Thyroid gland (tissue), 4 donors: ENCODE measurements at regions not wholly inside any gene's neighbourhood (a gene's known extent, or its start where the extent isn't known, plus 50 kb on each side); places are given as distances from the start of the nearest gene placed in this dataset.

Source experiments
- DNase-seq, 2 donors: peaks; one replicate each; pipeline ENCODE4 v3.0.0-alpha.2; 2019
- H3K27ac ChIP-seq, 3 donors: fragments of 200-600 bp; sonication (generic); 1 replicate in 2 of 3; 2 replicates in 1 of 3; pipeline ENCODE4 v1.5.1; 2016 to 2019; ENCODE audit warnings: mild to moderate bottlenecking in 1 of 3, moderate library complexity in 1 of 3
- H3K27me3 ChIP-seq: fragments of 200-600 bp; sonication (generic); one replicate; pipeline ENCODE4 v1.5.1; 2019
- H3K36me3 ChIP-seq, 2 donors: fragments of 200-600 bp; sonication (generic); one replicate each; pipeline ENCODE4 v1.5.1; 2016 to 2019
- H3K4me1 ChIP-seq, 2 donors: fragments of 200-600 bp; sonication (generic); one replicate each; pipeline ENCODE4 v1.5.1; 2017 to 2019
- H3K4me3 ChIP-seq, 3 donors: fragments of 200-600 bp; sonication (generic); replicated peaks in 1 of 3; 1 replicate in 2 of 3; 2 replicates in 1 of 3; pipeline ENCODE4 v1.5.1; 2016; ENCODE audit warnings: mild to moderate bottlenecking in 1 of 3
- H3K9me3 ChIP-seq: fragments of 200-600 bp; sonication (generic); one replicate; pipeline ENCODE4 v1.5.1; 2017
- POLR2A ChIP-seq, 2 donors: fragments of 450-650 bp; IDR thresholded peaks; one replicate each; pipeline ENCODE4 v1.6.1; 2017; ENCODE audit warnings: antibody characterized with exemption in 2 of 2, mild to moderate bottlenecking in 2 of 2, moderate library complexity in 1 of 2
- WGBS, 2 donors: methylation state at CpG; one replicate each; pipeline ENCODE4 v1.1.5; 2017; 5-methylcytosine and 5-hydroxymethylcytosine counted together
- intact Hi-C: fragments of 100-400 bp; cut with DNase I; formaldehyde crosslinking; loops from one replicate; pipeline ENCODE4 v1.15.1; 2023
- TF ChIP-seq, protein P1 (sequence below), 6 experiments: fragments of 200-600 bp in 3 of 6; fragments of 450-650 bp in 3 of 6; sonication (generic) in 3 of 6; IDR thresholded peaks; one replicate each; pipeline ENCODE4 v1.5.1; 2016 to 2019; ENCODE audit warnings: antibody characterized with exemption in 6 of 6, mild to moderate bottlenecking in 2 of 6, inconsistent platforms in 1 of 6, moderate library complexity in 1 of 6

DNA sequence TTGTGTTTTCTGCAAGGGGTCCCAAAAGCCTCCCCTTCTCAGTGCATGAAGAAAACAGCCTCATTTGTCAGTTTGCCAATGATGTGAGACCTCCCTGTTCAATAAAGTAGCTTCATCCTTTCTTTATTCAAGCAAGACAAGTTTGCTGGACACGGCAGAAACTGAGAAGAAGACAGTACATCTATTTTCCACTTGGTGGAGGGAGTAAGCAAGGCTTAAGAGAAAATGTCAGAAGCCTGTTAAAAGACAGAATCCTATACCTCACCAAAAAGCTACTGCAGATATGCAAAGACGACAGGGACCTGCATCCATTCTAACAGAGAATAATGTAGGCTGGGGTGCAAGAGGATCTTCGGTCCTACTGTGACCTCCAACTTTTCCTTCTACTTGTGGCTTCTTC is 506.8 kb upstream of the VRK2 start:
- 68 to 78% methylated on average over 3 of the region's 3 CpGs for WGBS, 2 donors
- Histone ChIP-seq H3K4me1 (no peaks in the 10 kb centered on the region), H3K27me3 (no peaks in the 10 kb centered on the region), H3K27ac (no peak overlapping the region), H3K9me3 (no peaks in the 10 kb centered on the region), H3K4me3 (no peak overlapping the region), H3K36me3 (no peaks in the 10 kb centered on the region)
- intact Hi-C loops, result no loop called here
- DNase-seq, result no peak
- TF ChIP-seq, protein P1, sequence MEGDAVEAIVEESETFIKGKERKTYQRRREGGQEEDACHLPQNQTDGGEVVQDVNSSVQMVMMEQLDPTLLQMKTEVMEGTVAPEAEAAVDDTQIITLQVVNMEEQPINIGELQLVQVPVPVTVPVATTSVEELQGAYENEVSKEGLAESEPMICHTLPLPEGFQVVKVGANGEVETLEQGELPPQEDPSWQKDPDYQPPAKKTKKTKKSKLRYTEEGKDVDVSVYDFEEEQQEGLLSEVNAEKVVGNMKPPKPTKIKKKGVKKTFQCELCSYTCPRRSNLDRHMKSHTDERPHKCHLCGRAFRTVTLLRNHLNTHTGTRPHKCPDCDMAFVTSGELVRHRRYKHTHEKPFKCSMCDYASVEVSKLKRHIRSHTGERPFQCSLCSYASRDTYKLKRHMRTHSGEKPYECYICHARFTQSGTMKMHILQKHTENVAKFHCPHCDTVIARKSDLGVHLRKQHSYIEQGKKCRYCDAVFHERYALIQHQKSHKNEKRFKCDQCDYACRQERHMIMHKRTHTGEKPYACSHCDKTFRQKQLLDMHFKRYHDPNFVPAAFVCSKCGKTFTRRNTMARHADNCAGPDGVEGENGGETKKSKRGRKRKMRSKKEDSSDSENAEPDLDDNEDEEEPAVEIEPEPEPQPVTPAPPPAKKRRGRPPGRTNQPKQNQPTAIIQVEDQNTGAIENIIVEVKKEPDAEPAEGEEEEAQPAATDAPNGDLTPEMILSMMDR (IDR thresholded peaks at IDR 0.05), result no peak
- no peak for TF ChIP-seq POLR2A (IDR thresholded peaks at IDR 0.05)

DNA sequence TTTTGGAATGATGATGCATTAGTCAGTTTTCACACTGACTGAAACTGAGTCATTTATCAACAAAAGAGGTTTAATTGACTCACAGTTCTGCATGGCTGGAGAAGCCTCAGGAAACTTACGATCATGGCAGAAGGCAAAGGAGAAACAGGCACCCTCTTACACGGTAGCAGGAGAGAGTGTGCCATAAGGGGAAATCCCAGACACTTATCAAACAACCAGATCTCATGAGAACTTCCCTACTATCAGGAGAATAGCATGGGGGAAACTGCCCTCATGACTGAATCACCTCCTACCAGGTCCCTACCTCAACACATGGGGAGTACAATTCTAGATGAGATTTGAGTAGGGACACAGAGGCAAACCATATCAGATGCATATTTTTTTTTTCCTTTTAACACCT is 504.5 kb upstream of the VRK2 start:
- Histone ChIP-seq H3K9me3 (no peaks in the 10 kb centered on the region), H3K4me1 (no peaks in the 10 kb centered on the region), H3K27me3 (no peaks in the 10 kb centered on the region), H3K4me3 (no peak overlapping the region), H3K36me3 (no peaks in the 10 kb centered on the region), H3K27ac (no peak overlapping the region)
- intact Hi-C loops, result no loop called here
- DNase-seq, result no peak
- TF ChIP-seq, protein P1 (IDR thresholded peaks at IDR 0.05), result no peak
- no peak for TF ChIP-seq POLR2A (IDR thresholded peaks at IDR 0.05)
- WGBS, 2 donors, result 36 to 47% methylated on average over 2 of the region's 2 CpGs

DNA sequence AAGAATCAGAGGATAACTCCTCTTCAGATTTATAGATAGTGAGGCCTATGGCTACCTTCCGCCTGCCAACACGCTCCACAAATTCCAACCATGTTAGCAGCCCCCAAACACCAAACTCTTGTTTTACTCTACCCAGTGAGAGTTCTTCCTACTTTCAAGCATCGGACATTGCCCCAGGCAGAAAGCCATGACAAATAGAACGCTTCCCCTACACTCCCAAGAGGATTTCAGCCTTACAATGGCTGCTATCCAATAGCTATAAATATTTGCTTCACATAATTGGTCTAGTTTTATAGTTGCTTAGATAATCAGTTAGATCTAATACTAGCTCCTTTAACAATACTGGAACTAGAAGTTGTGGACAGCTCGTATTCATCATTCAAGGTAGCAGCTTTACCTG is 503.4 kb upstream of the VRK2 start:
- Histone ChIP-seq H3K4me1 (no peaks in the 10 kb centered on the region), H3K27ac (no peak overlapping the region), H3K27me3 (no peaks in the 10 kb centered on the region), H3K9me3 (no peaks in the 10 kb centered on the region), H3K36me3 (no peaks in the 10 kb centered on the region), H3K4me3 (no peak overlapping the region)
- 73% methylated on average over 5 of the region's 5 CpGs for WGBS, 2 donors
- intact Hi-C loops, result no loop called here
- no peak for DNase-seq
- no peak for TF ChIP-seq POLR2A (IDR thresholded peaks at IDR 0.05)
- TF ChIP-seq, protein P1 (IDR thresholded peaks at IDR 0.05), result no peak

DNA sequence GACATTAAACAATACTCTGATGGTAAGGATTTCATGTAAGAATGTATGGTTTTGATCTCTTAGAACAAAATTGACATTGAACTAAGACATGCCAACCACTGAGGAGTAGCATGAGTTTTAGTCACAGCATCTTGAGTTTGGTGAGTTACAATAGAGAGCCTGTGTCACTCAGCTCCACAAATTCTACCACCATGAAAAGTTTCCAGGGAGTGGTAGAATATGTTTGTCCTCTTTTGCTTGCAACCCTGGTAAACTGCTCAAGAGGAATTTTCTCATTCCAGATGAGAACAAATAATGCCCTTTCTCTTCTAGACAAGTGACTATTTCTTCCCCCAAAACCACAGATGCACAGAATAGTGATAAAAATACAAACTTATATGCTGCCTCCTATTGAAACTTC is 502.0 kb upstream of the VRK2 start:
- Histone ChIP-seq H3K4me3 (no peak overlapping the region), H3K4me1 (no peaks in the 10 kb centered on the region), H3K36me3 (no peaks in the 10 kb centered on the region), H3K27me3 (no peaks in the 10 kb centered on the region), H3K27ac (no peak overlapping the region), H3K9me3 (no peaks in the 10 kb centered on the region)
- TF ChIP-seq POLR2A (IDR thresholded peaks at IDR 0.05), result no peak
- TF ChIP-seq, protein P1 (IDR thresholded peaks at IDR 0.05), result no peak
- DNase-seq, result no peak
- intact Hi-C loops, result no loop called here

DNA sequence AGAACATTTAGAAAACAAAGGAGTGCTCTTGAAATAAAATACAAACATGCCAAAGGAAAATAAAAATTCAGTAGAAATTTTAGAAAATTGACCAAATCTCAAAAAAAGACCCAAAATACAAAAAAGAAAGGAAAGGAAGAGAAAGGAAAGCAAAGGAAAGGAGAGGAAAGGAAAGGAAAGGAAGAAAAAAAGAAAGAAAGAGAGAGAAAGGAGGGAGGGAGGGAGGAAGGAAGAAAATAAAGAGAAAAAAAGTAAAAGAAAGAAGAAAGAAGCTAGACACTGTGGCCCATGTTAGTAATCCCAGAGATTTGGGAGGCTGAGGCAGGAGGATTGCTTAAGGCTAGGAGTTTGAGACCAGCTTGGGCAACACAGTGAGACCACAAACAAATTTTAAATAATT is 500.1 kb upstream of the VRK2 start:
- H3K27me3 ChIP-seq, result no peaks in the 10 kb centered on the region
- no peaks in the 10 kb centered on the region for H3K4me1 ChIP-seq
- H3K4me3 ChIP-seq, result no peak overlapping the region
- H3K9me3 ChIP-seq, result no peaks in the 10 kb centered on the region
- no peaks in the 10 kb centered on the region for H3K36me3 ChIP-seq
- no peak overlapping the region for H3K27ac ChIP-seq
- no peak for DNase-seq
- TF ChIP-seq, protein P1 (IDR thresholded peaks at IDR 0.05), result no peak
- no peak for TF ChIP-seq POLR2A (IDR thresholded peaks at IDR 0.05)
- intact Hi-C loops, result no loop called here
